GM12878 (cell line): ENCODE measurements at regions not wholly inside any gene's neighbourhood (a gene's known extent, or its start where the extent isn't known, plus 50 kb on each side); places are given as distances from the start of the nearest gene placed in this dataset.

ENCODE experiments used
- ATAC-seq: fragments of 200-7000 bp; cut with Tn5 transposase; 3 replicates; pipeline ENCODE4 v1.9.1; 2020; ENCODE audit warnings: mild to moderate bottlenecking, moderate library complexity
- BruUV-seq: library from RNA; stranded (reverse); fragments of 400-500 nt; replicated peaks from 2 replicates; lab custom pipeline; 2021; lab: Mats Ljungman, UMichigan
- CTCF ChIA-PET: fragments of 300-600 bp; sonication (Branson Sonifier 250); formaldehyde crosslinking; extraction: SDS; loops from one replicate; lab custom pipeline; 2021; ENCODE audit warnings: inconsistent platforms; lab: Yijun Ruan, JAX
- POLR2A ChIA-PET: fragments of 350-600 bp; formaldehyde crosslinking; extraction: SDS; loops from one replicate; lab custom pipeline; 2021; ENCODE audit warnings: inconsistent platforms; lab: Charles Lee
- RAD21 ChIA-PET: fragments of 300-600 bp; sonication (Branson Sonifier 250); formaldehyde crosslinking; loops from one replicate; lab custom pipeline; 2023; ENCODE audit warnings: antibody characterized with exemption; ENCODE audit not compliant: unreplicated experiment; lab: Charles Lee
- SMC1A ChIA-PET: fragments of 300-600 bp; sonication (Branson Sonifier 250); formaldehyde crosslinking; loops from one replicate; lab custom pipeline; 2023; ENCODE audit not compliant: unreplicated experiment, uncharacterized antibody; lab: Charles Lee
- DNase-seq: peaks from one replicate; pipeline ENCODE4 v3.0.0-alpha.2; 2011; ENCODE audit warnings: low read depth, low spot score
- FAIRE-seq: peaks from 3 replicates; lab custom pipeline; 2011; peaks lifted over from hg19 to GRCh38; lab: Jason Lieb, UNC
- H2AFZ ChIP-seq: 2 replicates; pipeline ENCODE4 v1.6.0; 2011; ENCODE audit warnings: low read depth, low read length, control low read depth; ENCODE audit not compliant: control insufficient read depth
- H3K27ac ChIP-seq: 2 replicates; pipeline ENCODE4 v1.5.1; 2011; ENCODE audit warnings: control low read depth; ENCODE audit not compliant: control insufficient read depth, insufficient read depth
- H3K27me3 ChIP-seq, 2 experiments: replicated peaks in 1 of 2; 2 replicates each; pipeline versions ENCODE4 v1.6.0 to v1.6.1; 2011; ENCODE audit warnings: low read length in 1 of 2; ENCODE audit not compliant: control insufficient read depth in 2 of 2, insufficient read depth in 2 of 2
- H3K36me3 ChIP-seq, 2 experiments: 2 replicates each; pipeline ENCODE4 v1.5.1; 2011; ENCODE audit warnings: low read length in 1 of 2; ENCODE audit not compliant: control insufficient read depth in 2 of 2, insufficient read depth in 2 of 2
- H3K4me1 ChIP-seq: 2 replicates; pipeline ENCODE4 v1.6.1; 2011; ENCODE audit warnings: mild to moderate bottlenecking, low read length, moderate library complexity, mixed read lengths; ENCODE audit not compliant: control insufficient read depth, insufficient read depth
- H3K4me2 ChIP-seq: 2 replicates; pipeline ENCODE4 v1.6.0; 2011; ENCODE audit warnings: control low read depth; ENCODE audit not compliant: control insufficient read depth, insufficient read depth
- H3K4me3 ChIP-seq: fragments of 200-600 bp; sonication (generic); 2 replicates; pipeline ENCODE4 v1.5.1; 2016
- H3K79me2 ChIP-seq: 2 replicates; pipeline ENCODE4 v1.6.0; 2011; ENCODE audit warnings: low read length; ENCODE audit not compliant: control insufficient read depth, insufficient read depth
- H3K9ac ChIP-seq: 2 replicates; pipeline ENCODE4 v1.8.0; 2011; ENCODE audit warnings: low read length, control low read depth, mixed read lengths; ENCODE audit not compliant: control insufficient read depth, insufficient read depth
- H3K9me3 ChIP-seq: replicated peaks from 3 replicates; pipeline ENCODE4 v1.5.1; 2011; ENCODE audit warnings: mild to moderate bottlenecking, low read length; ENCODE audit not compliant: control insufficient read depth, insufficient read depth
- H4K20me1 ChIP-seq: 2 replicates; pipeline ENCODE4 v1.6.0; 2011; ENCODE audit not compliant: control insufficient read depth, insufficient read depth
- IRF4 ChIP-seq: IDR thresholded peaks from 2 replicates; pipeline ENCODE4 v1.6.1; 2011; ENCODE audit warnings: low read depth, low read length
- MEF2B ChIP-seq: fragments of 450-650 bp; IDR thresholded peaks from 2 replicates; pipeline ENCODE4 v1.6.1; 2018; ENCODE audit warnings: mild to moderate bottlenecking, moderate library complexity; ENCODE audit not compliant: partially characterized antibody, poor library complexity, severe bottlenecking
- RAD51 ChIP-seq: fragments of 450-650 bp; IDR thresholded peaks from 2 replicates; pipeline ENCODE4 v1.6.1; 2016; ENCODE audit warnings: moderate library complexity, mild to moderate bottlenecking, inconsistent platforms
- STAT1 ChIP-seq: fragments of 450-650 bp; conservative IDR thresholded peaks from 2 replicates; pipeline ENCODE4 v1.6.1; 2014; ENCODE audit warnings: antibody characterized with exemption, mild to moderate bottlenecking
- ZNF207 ChIP-seq: fragments of 450-650 bp; IDR thresholded peaks from 2 replicates; pipeline ENCODE4 v1.6.1; 2014; ENCODE audit warnings: antibody characterized with exemption, mild to moderate bottlenecking, borderline replicate concordance
- WGBS: methylation state at CpG from one replicate; pipeline ENCODE4 v1.1.6; 2016; ENCODE audit warnings: low lambda C conversion rate; ENCODE audit not compliant: insufficient replicate concordance, insufficient coverage; ENCODE audit errors: missing lambda C conversion rate; 5-methylcytosine and 5-hydroxymethylcytosine counted together
- in situ Hi-C: fragments of 300-500 bp; cut with MboI; formaldehyde crosslinking; loops from 9 replicates; pipeline ENCODE4 v1.14.3; 2018; ENCODE audit warnings: mixed read lengths
- intact Hi-C: fragments of 100-400 bp; cut with micrococcal nuclease; formaldehyde crosslinking; loops from one replicate; pipeline ENCODE4 v1.14.2; 2022; ENCODE audit not compliant: unreplicated experiment
- TF ChIP-seq, protein P1 (sequence below): IDR thresholded peaks from 2 replicates; pipeline ENCODE4 v1.6.1; 2011; ENCODE audit warnings: mild to moderate bottlenecking, low read depth, low read length, moderate library complexity; ENCODE audit not compliant: insufficient replicate concordance
- TF ChIP-seq, protein P2 (sequence below): IDR thresholded peaks from 2 replicates; pipeline ENCODE4 v1.6.1; 2012; ENCODE audit warnings: improper control_type of control experiment, low read depth, low read length; ENCODE audit not compliant: insufficient replicate concordance
- TF ChIP-seq, protein P3 (sequence below): fragments of 450-650 bp; IDR thresholded peaks from 2 replicates; pipeline ENCODE4 v1.6.1; 2017; ENCODE audit warnings: borderline replicate concordance

DNA sequence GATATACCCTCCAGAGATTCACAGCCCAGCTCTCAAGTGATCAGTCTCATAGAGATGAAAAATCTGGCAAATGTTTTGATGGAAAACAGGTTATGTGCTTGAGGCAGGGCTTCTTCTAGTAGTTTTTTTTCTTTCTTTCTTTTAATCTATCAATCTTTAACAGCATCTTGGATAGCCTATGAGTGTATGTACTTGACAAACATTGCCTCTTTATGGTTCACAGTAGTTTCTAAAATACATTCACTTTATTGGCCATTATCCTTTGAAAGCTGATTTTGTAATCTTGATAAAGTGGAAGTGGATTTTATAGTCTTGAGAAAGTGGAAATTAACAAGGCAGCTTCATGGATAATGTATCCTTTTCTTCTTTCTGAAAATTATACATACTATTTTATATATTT lies 51.4 kb upstream of the IL1R1 start:
- Histone ChIP-seq H3K36me3 (no peaks in the 10 kb centered on the region), H3K27ac (no peak overlapping the region), H2AFZ (no peak overlapping the region), H3K9ac (no peak overlapping the region), H4K20me1 (no peaks in the 10 kb centered on the region)
- ChIA-PET CTCF (interaction anchor here (1.0 to 2.0 kb wide), 5 partner anchors 8 to 71 kb away, joined by 4 to 8 read pairs (median 5); no protein-coding TSS in a partner anchor), SMC1A (interaction anchor here (0.8 to 4.6 kb wide), 9 partner anchors 8 to 71 kb away, joined by 3 to 21 read pairs (median 5); no protein-coding TSS in a partner anchor)
- BruUV-seq, result no TSS peak
- no peak for ATAC-seq
- DNase-seq, result no peak
- intact Hi-C loops (no loop called here), in situ Hi-C loops (no loop called here)
- no peak for FAIRE-seq
- TF ChIP-seq ZNF207, result no peak
- TF ChIP-seq, all 136 proteins: peak for 0
- Histone ChIP-seq H3K4me2 (no peak overlapping the region), H3K27me3 (no peaks in the 10 kb centered on the region), H3K4me1 (no peaks in the 10 kb centered on the region), H3K4me3 (no peak overlapping the region), H3K9me3 (peaks cover 5% of the 10 kb centered on the region; the same call in 2 of the 3 replicates), H3K79me2 (no peaks in the 10 kb centered on the region)
- ChIA-PET RAD21 (interaction anchor here (1.2 to 1.7 kb wide), 3 partner anchors 13 to 150 kb away, joined by 3 to 5 read pairs (median 4); no protein-coding TSS in a partner anchor), POLR2A (interaction anchor here (0.6 kb wide), 1 partner anchor 149 kb away, joined by 8 read pairs; no protein-coding TSS in a partner anchor)

DNA sequence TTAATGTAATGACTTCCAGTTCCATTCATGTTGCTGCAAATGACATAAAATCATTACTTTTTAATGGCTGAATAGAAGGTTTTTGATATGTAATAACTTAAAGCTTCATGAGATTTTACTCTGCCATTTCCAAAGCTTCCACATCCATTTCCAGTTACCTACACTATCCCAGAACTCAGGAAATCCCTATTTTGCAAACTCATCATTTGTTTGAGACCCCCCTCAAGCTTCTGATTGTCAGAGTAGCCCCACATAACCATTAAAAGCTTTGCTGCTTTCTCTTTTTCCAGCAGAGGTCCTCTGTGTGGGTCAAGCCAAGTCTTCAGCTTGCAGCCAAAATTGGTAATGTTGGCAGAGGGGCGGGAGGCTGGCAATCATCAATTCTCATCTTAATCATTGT lies 50.6 kb upstream of the IL1R1 start:
- Histone ChIP-seq H3K4me1 (no peaks in the 10 kb centered on the region), H3K4me3 (no peak overlapping the region), H3K27ac (no peak overlapping the region), H3K4me2 (no peak overlapping the region), H4K20me1 (no peaks in the 10 kb centered on the region), H3K27me3 (no peaks in the 10 kb centered on the region), H3K79me2 (no peaks in the 10 kb centered on the region), H3K9ac (no peak overlapping the region), H3K9me3 (peaks cover 5% of the 10 kb centered on the region; the same call in 2 of the 3 replicates), H2AFZ (no peak overlapping the region), H3K36me3 (no peaks in the 10 kb centered on the region)
- in situ Hi-C loops (no loop called here), intact Hi-C loops (no loop called here)
- RAD21 ChIA-PET, result interaction anchor here (1.0 to 1.7 kb wide), 3 partner anchors 9 to 14 kb away, joined by 3 to 5 read pairs (median 4); no protein-coding TSS in a partner anchor
- DNase-seq, result no peak
- WGBS, result 60% methylated on average over 1 of the region's 1 CpG
- no peak for FAIRE-seq
- CTCF ChIA-PET, result interaction anchor here (0.7 to 2.0 kb wide), 7 partner anchors 9 to 149 kb away, joined by 3 to 8 read pairs (median 4); no protein-coding TSS in a partner anchor
- ATAC-seq, result no peak
- no TSS peak for BruUV-seq
- SMC1A ChIA-PET, result interaction anchor here (0.9 to 4.6 kb wide), 10 partner anchors 9 to 149 kb away, joined by 3 to 21 read pairs (median 4); no protein-coding TSS in a partner anchor
- POLR2A ChIA-PET, result interaction anchor here (0.5 to 2.9 kb wide), 4 partner anchors 9 to 372 kb away, joined by 3 to 9 read pairs (median 6); no protein-coding TSS in a partner anchor
- TF ChIP-seq IRF4 (no peak), RAD51 (no peak), MEF2B (no peak), STAT1 (no peak)
- TF ChIP-seq, protein P1, sequence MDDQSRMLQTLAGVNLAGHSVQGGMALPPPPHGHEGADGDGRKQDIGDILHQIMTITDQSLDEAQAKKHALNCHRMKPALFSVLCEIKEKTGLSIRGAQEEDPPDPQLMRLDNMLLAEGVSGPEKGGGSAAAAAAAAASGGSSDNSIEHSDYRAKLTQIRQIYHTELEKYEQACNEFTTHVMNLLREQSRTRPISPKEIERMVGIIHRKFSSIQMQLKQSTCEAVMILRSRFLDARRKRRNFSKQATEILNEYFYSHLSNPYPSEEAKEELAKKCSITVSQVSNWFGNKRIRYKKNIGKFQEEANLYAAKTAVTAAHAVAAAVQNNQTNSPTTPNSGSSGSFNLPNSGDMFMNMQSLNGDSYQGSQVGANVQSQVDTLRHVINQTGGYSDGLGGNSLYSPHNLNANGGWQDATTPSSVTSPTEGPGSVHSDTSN, result no peak
- TF ChIP-seq, protein P2, sequence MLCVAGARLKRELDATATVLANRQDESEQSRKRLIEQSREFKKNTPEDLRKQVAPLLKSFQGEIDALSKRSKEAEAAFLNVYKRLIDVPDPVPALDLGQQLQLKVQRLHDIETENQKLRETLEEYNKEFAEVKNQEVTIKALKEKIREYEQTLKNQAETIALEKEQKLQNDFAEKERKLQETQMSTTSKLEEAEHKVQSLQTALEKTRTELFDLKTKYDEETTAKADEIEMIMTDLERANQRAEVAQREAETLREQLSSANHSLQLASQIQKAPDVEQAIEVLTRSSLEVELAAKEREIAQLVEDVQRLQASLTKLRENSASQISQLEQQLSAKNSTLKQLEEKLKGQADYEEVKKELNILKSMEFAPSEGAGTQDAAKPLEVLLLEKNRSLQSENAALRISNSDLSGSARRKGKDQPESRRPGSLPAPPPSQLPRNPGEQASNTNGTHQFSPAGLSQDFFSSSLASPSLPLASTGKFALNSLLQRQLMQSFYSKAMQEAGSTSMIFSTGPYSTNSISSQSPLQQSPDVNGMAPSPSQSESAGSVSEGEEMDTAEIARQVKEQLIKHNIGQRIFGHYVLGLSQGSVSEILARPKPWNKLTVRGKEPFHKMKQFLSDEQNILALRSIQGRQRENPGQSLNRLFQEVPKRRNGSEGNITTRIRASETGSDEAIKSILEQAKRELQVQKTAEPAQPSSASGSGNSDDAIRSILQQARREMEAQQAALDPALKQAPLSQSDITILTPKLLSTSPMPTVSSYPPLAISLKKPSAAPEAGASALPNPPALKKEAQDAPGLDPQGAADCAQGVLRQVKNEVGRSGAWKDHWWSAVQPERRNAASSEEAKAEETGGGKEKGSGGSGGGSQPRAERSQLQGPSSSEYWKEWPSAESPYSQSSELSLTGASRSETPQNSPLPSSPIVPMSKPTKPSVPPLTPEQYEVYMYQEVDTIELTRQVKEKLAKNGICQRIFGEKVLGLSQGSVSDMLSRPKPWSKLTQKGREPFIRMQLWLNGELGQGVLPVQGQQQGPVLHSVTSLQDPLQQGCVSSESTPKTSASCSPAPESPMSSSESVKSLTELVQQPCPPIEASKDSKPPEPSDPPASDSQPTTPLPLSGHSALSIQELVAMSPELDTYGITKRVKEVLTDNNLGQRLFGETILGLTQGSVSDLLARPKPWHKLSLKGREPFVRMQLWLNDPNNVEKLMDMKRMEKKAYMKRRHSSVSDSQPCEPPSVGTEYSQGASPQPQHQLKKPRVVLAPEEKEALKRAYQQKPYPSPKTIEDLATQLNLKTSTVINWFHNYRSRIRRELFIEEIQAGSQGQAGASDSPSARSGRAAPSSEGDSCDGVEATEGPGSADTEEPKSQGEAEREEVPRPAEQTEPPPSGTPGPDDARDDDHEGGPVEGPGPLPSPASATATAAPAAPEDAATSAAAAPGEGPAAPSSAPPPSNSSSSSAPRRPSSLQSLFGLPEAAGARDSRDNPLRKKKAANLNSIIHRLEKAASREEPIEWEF, result no peak
- TF ChIP-seq, protein P3, sequence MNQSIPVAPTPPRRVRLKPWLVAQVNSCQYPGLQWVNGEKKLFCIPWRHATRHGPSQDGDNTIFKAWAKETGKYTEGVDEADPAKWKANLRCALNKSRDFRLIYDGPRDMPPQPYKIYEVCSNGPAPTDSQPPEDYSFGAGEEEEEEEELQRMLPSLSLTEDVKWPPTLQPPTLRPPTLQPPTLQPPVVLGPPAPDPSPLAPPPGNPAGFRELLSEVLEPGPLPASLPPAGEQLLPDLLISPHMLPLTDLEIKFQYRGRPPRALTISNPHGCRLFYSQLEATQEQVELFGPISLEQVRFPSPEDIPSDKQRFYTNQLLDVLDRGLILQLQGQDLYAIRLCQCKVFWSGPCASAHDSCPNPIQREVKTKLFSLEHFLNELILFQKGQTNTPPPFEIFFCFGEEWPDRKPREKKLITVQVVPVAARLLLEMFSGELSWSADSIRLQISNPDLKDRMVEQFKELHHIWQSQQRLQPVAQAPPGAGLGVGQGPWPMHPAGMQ, result no peak
